NCI-H82 treated with DMSO at 0.1 percent for 48 hours (cell line): ENCODE measurements at regions not wholly inside any gene's neighbourhood (a gene's known extent, or its start where the extent isn't known, plus 50 kb on each side); places are given as distances from the start of the nearest gene placed in this dataset.
"Not testable (repeated sequence)": the region's sequence is repeated elsewhere in the genome, so short reads cannot be mapped to it uniquely, and the experiment has no call there.

Experiments
- DNase-seq: peaks from one replicate; lab custom pipeline; 2025; ENCODE audit not compliant: unreplicated experiment; lab: John Stamatoyannopoulos, UW

- no peak for DNase-seq
Measured at GRCh38 chr6:164741938-164742451, 567.4 kb downstream of the C6orf118 start.

GRCh38 chr6:164736090-164736489, 573.3 kb downstream of the C6orf118 start:
- DNase-seq = not testable (repeated sequence)

GRCh38 chr6:164731539-164731938, 577.9 kb downstream of the C6orf118 start:
- no peak for DNase-seq

- no peak for DNase-seq
Measured at GRCh38 chr6:164721460-164721859, 587.9 kb downstream of the C6orf118 start.

GRCh38 chr6:164700497-164700896, 608.9 kb downstream of the C6orf118 start:
- DNase-seq = no peak

GRCh38 chr6:164695896-164696295, 613.5 kb downstream of the C6orf118 start:
- DNase-seq = no peak

- DNase-seq = no peak
Measured at GRCh38 chr6:164694386-164694785, 615.0 kb downstream of the C6orf118 start.

- DNase-seq = no peak
Measured at GRCh38 chr6:164693944-164694343, 615.5 kb downstream of the C6orf118 start.

GRCh38 chr6:164692772-164693510, 616.5 kb downstream of the C6orf118 start:
- DNase-seq = no peak

GRCh38 chr6:164690702-164691500, 618.5 kb downstream of the C6orf118 start:
- no peak for DNase-seq

- DNase-seq = no peak
Measured at GRCh38 chr6:164690241-164690640, 619.2 kb downstream of the C6orf118 start.

- no peak for DNase-seq
Measured at GRCh38 chr6:164665328-164665727, 644.1 kb downstream of the C6orf118 start.

- DNase-seq = no peak
Measured at GRCh38 chr6:164663634-164664033, 645.8 kb downstream of the C6orf118 start.

GRCh38 chr6:164661716-164662115, 647.7 kb downstream of the C6orf118 start:
- DNase-seq = no peak

- DNase-seq = no peak
Measured at GRCh38 chr6:164660781-164661180, 648.6 kb downstream of the C6orf118 start.

- DNase-seq = no peak
Measured at GRCh38 chr6:164640956-164641355, 668.4 kb downstream of the C6orf118 start.

GRCh38 chr6:164628302-164628931, 681.0 kb downstream of the C6orf118 start:
- no peak for DNase-seq

GRCh38 chr6:164616917-164617524, 692.4 kb downstream of the C6orf118 start:
- no peak for DNase-seq

GRCh38 chr6:164612751-164613150, 696.7 kb downstream of the C6orf118 start:
- DNase-seq = no peak

GRCh38 chr6:164610859-164611258, 698.5 kb downstream of the C6orf118 start:
- not testable (repeated sequence) for DNase-seq

- DNase-seq = not testable (repeated sequence)
Measured at GRCh38 chr6:164602415-164602814, 707.0 kb downstream of the C6orf118 start.
